DOHH2 (cell line): ENCODE measurements at regions not wholly inside any gene's neighbourhood (a gene's known extent, or its start where the extent isn't known, plus 50 kb on each side); places are given as distances from the start of the nearest gene placed in this dataset.

ENCODE experiments used
- CTCF ChIP-seq: fragments of 200-600 bp; sonication (generic); IDR thresholded peaks from one replicate; pipeline ENCODE4 v1.5.1; 2014; ENCODE audit warnings: antibody characterized with exemption, mild to moderate bottlenecking, low read depth, low read length; ENCODE audit not compliant: poor library complexity, severe bottlenecking
- EZH2phosphoT487 ChIP-seq: fragments of 200-600 bp; sonication (generic); IDR thresholded peaks from 2 replicates; pipeline ENCODE4 v1.6.1; 2017; ENCODE audit warnings: borderline replicate concordance, mild to moderate bottlenecking, antibody characterized with exemption, low read length, moderate library complexity, mixed read lengths

- TF ChIP-seq CTCF (no peak), EZH2phosphoT487 (no peak)
These were observed 438.1 kb upstream of the ARPP21 start for GRCh38 chr3:35201211-35201610.
